HepG2 (cell line): ENCODE measurements at regions not wholly inside any gene's neighbourhood (a gene's known extent, or its start where the extent isn't known, plus 50 kb on each side); places are given as distances from the start of the nearest gene placed in this dataset.

Experiments used
- ATAC-seq: fragments of 200-7000 bp; cut with Tn5 transposase; 3 replicates; pipeline ENCODE4 v1.9.1; 2020; ENCODE audit warnings: mild to moderate bottlenecking, moderate library complexity
- BruUV-seq: library from RNA; stranded (reverse); fragments of 400-500 nt; replicated peaks from 2 replicates; lab custom pipeline; 2021; lab: Mats Ljungman, UMichigan
- CTCF ChIA-PET: fragments of 300-600 bp; formaldehyde crosslinking; extraction: SDS; loops from one replicate; lab custom pipeline; 2021; ENCODE audit warnings: low total read pairs, inconsistent platforms, low intra/inter-chr PET ratio; lab: Yijun Ruan, JAX
- POLR2A ChIA-PET: fragments of 350-600 bp; sonication (Branson Sonifier 250); formaldehyde crosslinking; loops from one replicate; lab custom pipeline; 2020; ENCODE audit warnings: antibody characterized with exemption, inconsistent platforms; lab: Yijun Ruan, JAX
- DNase-seq: peaks from one replicate; pipeline ENCODE4 v3.0.0-alpha.2; 2015; ENCODE audit warnings: low spot score
- FAIRE-seq: peaks from 3 replicates; lab custom pipeline; 2011; peaks lifted over from hg19 to GRCh38; lab: Jason Lieb, UNC
- H2AFZ ChIP-seq: one replicate; pipeline ENCODE4 v1.6.1; 2011; ENCODE audit warnings: low read length, inconsistent platforms
- H3K27ac ChIP-seq: fragments of 300-600 bp; 3 replicates; pipeline ENCODE4 v1.8.0; 2011; ENCODE audit warnings: mixed run types, mild to moderate bottlenecking, mixed read lengths, low read length, inconsistent platforms; ENCODE audit not compliant: insufficient read depth; ENCODE audit errors: extremely low read length
- H3K27me3 ChIP-seq, 2 experiments: fragments of 200-600 bp in 1 of 2; 2 replicates in 1 of 2; 3 replicates in 1 of 2; pipeline versions ENCODE4 v1.6.0 to v1.8.0; 2011; ENCODE audit warnings: low read length in 2 of 2, mild to moderate bottlenecking in 2 of 2, moderate library complexity in 2 of 2, inconsistent platforms in 1 of 2; ENCODE audit not compliant: insufficient read depth in 2 of 2, control insufficient read depth in 1 of 2
- H3K36me3 ChIP-seq, 2 experiments: fragments of 200-600 bp in 1 of 2; replicated peaks in 1 of 2; 2 replicates in 1 of 2; 3 replicates in 1 of 2; pipeline versions ENCODE4 v1.5.1 to v1.8.0; 2011; ENCODE audit warnings: low read length in 2 of 2, inconsistent platforms in 1 of 2; ENCODE audit not compliant: insufficient read depth in 2 of 2, control insufficient read depth in 1 of 2
- H3K4me1 ChIP-seq: 2 replicates; pipeline ENCODE4 v1.5.1; 2012; ENCODE audit warnings: low read length, inconsistent platforms; ENCODE audit not compliant: insufficient read depth
- H3K4me2 ChIP-seq: 2 replicates; pipeline ENCODE4 v1.6.0; 2011; ENCODE audit warnings: low read depth, low read length, inconsistent platforms
- H3K4me3 ChIP-seq, 3 experiments: fragments of 200-600 bp in 1 of 3; sonication (generic), shearing (Covaris generic) in 1 of 3; replicated peaks in 1 of 3; 2 replicates each; pipeline ENCODE4 v1.5.1; 2011 to 2016; ENCODE audit warnings: low read length in 3 of 3, inconsistent platforms in 2 of 3, low read depth in 2 of 3, mild to moderate bottlenecking in 2 of 3, control low read depth in 1 of 3, mixed read lengths in 1 of 3; ENCODE audit not compliant: insufficient read depth in 1 of 3
- H3K79me2 ChIP-seq: one replicate; pipeline ENCODE4 v1.6.1; 2011; ENCODE audit warnings: low read length, inconsistent platforms; ENCODE audit not compliant: insufficient read depth
- H3K9ac ChIP-seq: 2 replicates; pipeline ENCODE4 v1.6.0; 2011; ENCODE audit warnings: mild to moderate bottlenecking, low read depth, low read length, inconsistent platforms; ENCODE audit not compliant: insufficient read depth
- H3K9me3 ChIP-seq: 2 replicates; pipeline ENCODE4 v1.5.1; 2012; ENCODE audit warnings: mild to moderate bottlenecking, low read length
- H4K20me1 ChIP-seq: 2 replicates; pipeline ENCODE4 v1.6.0; 2011; ENCODE audit warnings: inconsistent platforms, mild to moderate bottlenecking, low read length, moderate library complexity; ENCODE audit not compliant: insufficient read depth
- DNMT1 ChIP-seq: sonication (generic); formaldehyde crosslinking; IDR thresholded peaks from 2 replicates; pipeline ENCODE4 v1.5.1; 2020; ENCODE audit warnings: mild to moderate bottlenecking, missing genetic modification reagents
- MAFF ChIP-seq: IDR thresholded peaks from 2 replicates; pipeline ENCODE4 v1.6.1; 2011; ENCODE audit warnings: low read depth, low read length, improper control_type of control experiment
- MNT ChIP-seq: fragments of 450-650 bp; IDR thresholded peaks from 2 replicates; pipeline ENCODE4 v1.6.1; 2016
- NFRKB ChIP-seq: fragments of 450-650 bp; IDR thresholded peaks from 2 replicates; pipeline ENCODE4 v1.6.1; 2017
- PTBP1 ChIP-seq: fragments of 200-400 bp; formaldehyde crosslinking; IDR thresholded peaks from 2 replicates; pipeline ENCODE4 v1.6.1; 2018; ENCODE audit warnings: low read length, low read depth; ENCODE audit not compliant: poor library complexity, severe bottlenecking
- SRY ChIP-seq: sonication (generic); formaldehyde crosslinking; IDR thresholded peaks from 2 replicates; pipeline ENCODE4 v1.8.0; 2022; ENCODE audit warnings: mild to moderate bottlenecking, missing genetic modification reagents
- TARDBP ChIP-seq: sonication (generic); formaldehyde crosslinking; IDR thresholded peaks from 2 replicates; pipeline ENCODE4 v1.8.0; 2022; ENCODE audit warnings: mild to moderate bottlenecking, missing genetic modification reagents
- TBP ChIP-seq: sonication (generic); formaldehyde crosslinking; IDR thresholded peaks from 2 replicates; pipeline ENCODE4 v1.5.0; 2020; ENCODE audit warnings: missing genetic modification reagents
- ZNF597 ChIP-seq: sonication (generic); formaldehyde crosslinking; IDR thresholded peaks from 2 replicates; pipeline ENCODE4 v1.5.0; 2020; ENCODE audit warnings: missing genetic modification reagents
- ZNF740 ChIP-seq: sonication (generic); formaldehyde crosslinking; IDR thresholded peaks from 2 replicates; pipeline ENCODE4 v1.4.0; 2020; ENCODE audit warnings: missing genetic modification reagents
- ZNF749 ChIP-seq: sonication (generic); formaldehyde crosslinking; IDR thresholded peaks from 2 replicates; pipeline ENCODE4 v1.8.0; 2022; ENCODE audit warnings: mild to moderate bottlenecking, missing genetic modification reagents, moderate library complexity, borderline replicate concordance
- WGBS: methylation state at CpG from one replicate; pipeline ENCODE4 v1.1.6; 2017; ENCODE audit warnings: low lambda C conversion rate; 5-methylcytosine and 5-hydroxymethylcytosine counted together
- in situ Hi-C: cut with HindIII; loops from 2 replicates; pipeline ENCODE4 v1.10.0; 2017; ENCODE audit warnings: low pct_unique_long_range_greater_than_20kb; ENCODE audit not compliant: extremely low pct_ligation_motif_present
- intact Hi-C: fragments of 100-400 bp; cut with micrococcal nuclease; formaldehyde crosslinking; loops from one replicate; pipeline ENCODE4 v1.10.0; 2022; ENCODE audit not compliant: unreplicated experiment

- WGBS, result 1% methylated on average over 2 of the region's 2 CpGs
- no peaks in the 10 kb centered on the region for H4K20me1 ChIP-seq
These were observed 458.6 kb upstream of the ATXN8OS start for GRCh38 chr13:69649063-69649392.

More at GRCh38 chr13:69649063-69649392, 458.6 kb upstream of the ATXN8OS start:
- CTCF ChIA-PET, result no interaction called here
- intact Hi-C loops (no loop called here), in situ Hi-C loops (no loop called here)
- Histone ChIP-seq H3K9ac (no peak overlapping the region), H3K4me2 (no peak overlapping the region), H3K27me3 (no peaks in the 10 kb centered on the region), H3K4me3 (no peak overlapping the region), H2AFZ (no peak overlapping the region), H3K4me1 (no peaks in the 10 kb centered on the region), H3K36me3 (no peaks in the 10 kb centered on the region), H3K79me2 (no peaks in the 10 kb centered on the region), H3K27ac (no peak overlapping the region), H3K9me3 (peaks cover 9% of the 10 kb centered on the region)
- POLR2A ChIA-PET, result no interaction called here
- ATAC-seq (no peak), FAIRE-seq (no peak), DNase-seq (no peak)
- TF ChIP-seq ZNF597 (CRISPR knock-in tag), result no peak
- no peak for TF ChIP-seq DNMT1
- TF ChIP-seq MNT, result no peak
- no peak for TF ChIP-seq ZNF740 (CRISPR knock-in tag)
- no peak for TF ChIP-seq SRY (CRISPR knock-in tag)
- no peak for TF ChIP-seq TARDBP (CRISPR knock-in tag)
- TF ChIP-seq PTBP1, result no peak
- no peak for TF ChIP-seq ZNF749
- no peak for TF ChIP-seq NFRKB
- TF ChIP-seq TBP, result no peak
- no peak for TF ChIP-seq MAFF
- BruUV-seq, result no TSS peak
